ENCODE measurements at regions not wholly inside any gene's neighbourhood (a gene's known extent, or its start where the extent isn't known, plus 50 kb on each side); places are given as distances from the start of the nearest gene placed in this dataset.

GRCh38 chr3:61347981-61348380 lies 96.7 kb upstream of the FHIT start:
- TF ChIP-seq POU2F2 (IDR thresholded peaks at IDR 0.05; ENCODE audit: low read depth, low read length): no peak
- TF ChIP-seq SPI1 (IDR thresholded peaks at IDR 0.05; ENCODE audit: low read depth, low read length): no peak
- no peak for TF ChIP-seq POLR2A (IDR thresholded peaks at IDR 0.05; ENCODE audit: low read depth, low read length)
- no peak for TF ChIP-seq TAF1 (IDR thresholded peaks at IDR 0.05; ENCODE audit: low read depth, low read length)
- no peak for TF ChIP-seq POLR2AphosphoS5 (IDR thresholded peaks at IDR 0.05; ENCODE audit: low read depth, low read length)
- TF ChIP-seq PAX5 (IDR thresholded peaks at IDR 0.05; ENCODE audit: insufficient read depth, low read length, severe bottlenecking): no peak
- DNase-seq (ENCODE audit: insufficient read length, low spot score) (no peak), FAIRE-seq (no peak)

DNA sequence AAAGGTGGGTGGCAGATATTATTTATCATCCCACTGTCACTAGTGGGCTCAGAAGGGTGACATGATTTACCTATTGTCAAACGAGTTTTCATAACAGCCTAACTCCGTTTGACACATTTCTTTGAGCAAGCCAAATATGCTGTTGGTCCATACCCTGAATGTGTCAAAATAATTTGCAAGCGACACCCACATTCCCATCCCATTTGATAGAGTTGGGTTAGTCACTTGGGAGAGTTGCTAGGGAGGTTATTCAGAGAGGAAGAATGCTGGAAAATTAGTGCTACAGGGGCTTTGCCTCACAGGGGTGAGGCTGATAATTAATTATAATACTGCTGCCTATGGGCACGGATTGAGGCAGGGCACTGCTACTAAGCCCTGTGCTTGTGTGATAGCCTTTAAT lies 98.5 kb upstream of the FHIT start:
- DNase-seq (ENCODE audit: insufficient read length, low spot score) (no peak), FAIRE-seq (no peak)
- no peak for TF ChIP-seq TAF1 (IDR thresholded peaks at IDR 0.05; ENCODE audit: low read depth, low read length)
- TF ChIP-seq POLR2AphosphoS5 (IDR thresholded peaks at IDR 0.05; ENCODE audit: low read depth, low read length): no peak
- TF ChIP-seq POLR2A (IDR thresholded peaks at IDR 0.05; ENCODE audit: low read depth, low read length): no peak
- TF ChIP-seq POU2F2 (IDR thresholded peaks at IDR 0.05; ENCODE audit: low read depth, low read length): no peak
- no peak for TF ChIP-seq SPI1 (IDR thresholded peaks at IDR 0.05; ENCODE audit: low read depth, low read length)
- TF ChIP-seq PAX5 (IDR thresholded peaks at IDR 0.05; ENCODE audit: insufficient read depth, low read length, severe bottlenecking): no peak

DNA sequence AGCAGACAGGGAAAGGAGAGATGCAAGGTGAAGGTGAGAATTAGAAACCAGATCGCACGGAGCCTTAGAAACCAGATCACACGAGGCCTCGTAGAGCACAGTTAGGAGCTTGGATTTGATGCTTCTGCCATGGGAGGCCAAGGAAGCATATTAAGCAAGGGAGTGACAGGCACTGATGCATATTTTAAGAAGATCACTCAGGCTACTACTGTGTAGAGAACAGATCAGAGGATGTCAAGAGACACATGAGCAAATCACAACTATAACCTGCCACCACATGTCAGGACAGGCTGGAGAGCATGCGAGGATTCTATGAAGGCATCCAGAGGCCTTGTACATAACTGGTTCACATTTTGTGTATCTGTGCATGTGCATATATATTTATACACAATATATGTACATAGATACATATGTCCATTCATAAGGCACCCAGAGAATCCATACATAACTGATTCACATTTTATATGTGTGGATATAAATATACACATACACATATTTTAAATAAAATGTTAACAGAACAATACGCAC lies 99.6 kb upstream of the FHIT start:
- DNase-seq (ENCODE audit: insufficient read length, low spot score) (no peak), FAIRE-seq (no peak)
- TF ChIP-seq TAF1 (IDR thresholded peaks at IDR 0.05; ENCODE audit: low read depth, low read length) (no peak), POU2F2 (IDR thresholded peaks at IDR 0.05; ENCODE audit: low read depth, low read length) (no peak), POLR2A (IDR thresholded peaks at IDR 0.05; ENCODE audit: low read depth, low read length) (no peak), PAX5 (IDR thresholded peaks at IDR 0.05; ENCODE audit: insufficient read depth, low read length, severe bottlenecking) (no peak), POLR2AphosphoS5 (IDR thresholded peaks at IDR 0.05; ENCODE audit: low read depth, low read length) (no peak), SPI1 (IDR thresholded peaks at IDR 0.05; ENCODE audit: low read depth, low read length) (no peak)

DNA sequence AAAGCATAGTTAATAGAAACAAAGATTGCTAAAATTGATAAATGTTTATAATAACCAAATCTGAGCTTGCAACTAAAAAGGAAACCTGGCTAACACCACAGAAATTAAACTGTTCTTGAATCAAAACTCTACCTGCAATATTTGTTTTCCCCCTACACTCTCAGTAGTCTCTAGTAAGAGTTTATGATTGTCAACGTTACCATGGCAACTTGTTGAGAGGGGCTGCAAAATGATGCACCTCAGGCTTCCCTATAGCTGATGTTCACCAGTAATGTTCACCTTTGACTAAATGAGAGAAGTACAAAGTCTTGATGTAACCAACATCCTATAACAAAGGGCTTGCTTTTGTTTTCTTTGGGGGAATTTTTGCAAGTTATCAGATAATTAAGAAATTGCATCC lies 101.1 kb upstream of the FHIT start:
- FAIRE-seq (no peak), DNase-seq (ENCODE audit: insufficient read length, low spot score) (no peak)
- no peak for TF ChIP-seq POLR2A (IDR thresholded peaks at IDR 0.05; ENCODE audit: low read depth, low read length)
- no peak for TF ChIP-seq PAX5 (IDR thresholded peaks at IDR 0.05; ENCODE audit: insufficient read depth, low read length, severe bottlenecking)
- no peak for TF ChIP-seq POLR2AphosphoS5 (IDR thresholded peaks at IDR 0.05; ENCODE audit: low read depth, low read length)
- no peak for TF ChIP-seq SPI1 (IDR thresholded peaks at IDR 0.05; ENCODE audit: low read depth, low read length)
- TF ChIP-seq POU2F2 (IDR thresholded peaks at IDR 0.05; ENCODE audit: low read depth, low read length): no peak

DNA sequence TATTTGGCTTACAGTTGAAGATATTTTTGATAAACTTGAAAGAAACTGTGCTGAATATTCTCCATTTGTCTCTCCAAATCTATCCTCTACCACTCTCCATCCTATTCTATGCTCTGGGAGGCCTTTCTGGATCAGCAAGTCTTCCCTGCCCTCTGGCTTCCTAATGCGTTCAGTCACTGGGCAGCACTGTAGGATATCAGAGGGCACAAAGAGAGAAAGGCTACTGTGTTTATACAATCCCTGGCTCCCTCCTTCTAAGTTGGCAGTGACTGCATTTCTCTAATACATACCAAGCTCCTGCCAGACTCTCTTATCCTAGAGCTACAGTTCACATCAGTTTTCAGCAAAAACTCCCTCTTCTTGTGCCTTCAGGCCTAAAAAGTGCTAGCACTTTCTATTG lies 102.1 kb upstream of the FHIT start:
- no peak for FAIRE-seq
- no peak for DNase-seq (ENCODE audit: insufficient read length, low spot score)
- TF ChIP-seq POU2F2 (IDR thresholded peaks at IDR 0.05; ENCODE audit: low read depth, low read length): no peak
- TF ChIP-seq TAF1 (IDR thresholded peaks at IDR 0.05; ENCODE audit: low read depth, low read length): no peak
- TF ChIP-seq POLR2AphosphoS5 (IDR thresholded peaks at IDR 0.05; ENCODE audit: low read depth, low read length): no peak
- no peak for TF ChIP-seq SPI1 (IDR thresholded peaks at IDR 0.05; ENCODE audit: low read depth, low read length)
- no peak for TF ChIP-seq PAX5 (IDR thresholded peaks at IDR 0.05; ENCODE audit: insufficient read depth, low read length, severe bottlenecking)
- no peak for TF ChIP-seq POLR2A (IDR thresholded peaks at IDR 0.05; ENCODE audit: low read depth, low read length)

DNA sequence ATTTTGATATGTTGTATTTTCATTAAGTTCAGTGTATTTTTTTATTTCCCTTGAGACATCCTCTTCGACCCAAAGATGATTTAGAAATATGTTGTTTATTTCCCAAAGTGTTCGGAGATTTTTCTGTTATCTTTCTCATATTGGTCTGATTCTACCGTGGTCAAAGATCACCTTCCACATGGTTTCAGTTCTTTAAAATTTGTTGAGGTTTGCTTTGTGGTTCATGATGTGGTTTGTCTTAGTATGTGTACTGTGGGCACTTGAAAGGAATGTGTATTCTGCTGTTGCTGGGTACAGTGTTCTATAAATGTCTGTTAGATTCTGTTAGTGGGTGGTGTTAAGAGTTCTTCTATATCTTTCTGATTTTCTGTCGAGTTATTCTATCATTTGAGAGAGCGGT lies 103.4 kb upstream of the FHIT start:
- DNase-seq (ENCODE audit: insufficient read length, low spot score): no peak
- FAIRE-seq: no peak

GRCh38 chr3:61356685-61357084 lies 105.4 kb upstream of the FHIT start:
- TF ChIP-seq PAX5 (IDR thresholded peaks at IDR 0.05; ENCODE audit: insufficient read depth, low read length, severe bottlenecking): no peak
- TF ChIP-seq SPI1 (IDR thresholded peaks at IDR 0.05; ENCODE audit: low read depth, low read length): no peak
- TF ChIP-seq POLR2A (IDR thresholded peaks at IDR 0.05; ENCODE audit: low read depth, low read length): no peak
- TF ChIP-seq POLR2AphosphoS5 (IDR thresholded peaks at IDR 0.05; ENCODE audit: low read depth, low read length): no peak
- TF ChIP-seq POU2F2 (IDR thresholded peaks at IDR 0.05; ENCODE audit: low read depth, low read length): no peak
- TF ChIP-seq TAF1 (IDR thresholded peaks at IDR 0.05; ENCODE audit: low read depth, low read length): no peak
- FAIRE-seq: no peak

More for the DNA sequence above, 103.4 kb upstream of the FHIT start:
- TF ChIP-seq POLR2AphosphoS5 (IDR thresholded peaks at IDR 0.05; ENCODE audit: low read depth, low read length) (no peak), SPI1 (IDR thresholded peaks at IDR 0.05; ENCODE audit: low read depth, low read length) (peak; percentile 92)

DNA sequence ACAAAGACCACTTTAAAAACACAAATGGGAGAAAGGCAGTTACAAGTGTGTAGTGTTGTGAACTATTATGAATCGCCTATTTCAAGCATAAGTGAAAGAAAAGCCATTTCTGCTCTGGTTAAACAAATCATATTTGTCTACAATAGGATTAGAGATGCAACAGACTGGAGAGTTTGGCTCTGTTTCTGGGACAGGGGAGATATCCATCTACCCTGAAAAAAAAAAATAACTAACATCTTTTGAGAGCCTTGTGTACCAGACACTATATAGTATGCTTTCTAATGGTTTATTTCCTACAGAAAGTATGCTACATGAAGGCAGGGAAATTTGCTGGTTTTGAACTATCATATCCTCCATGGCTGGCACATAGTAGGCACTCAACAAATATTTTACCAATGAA lies 106.7 kb upstream of the FHIT start:
- DNase-seq (ENCODE audit: insufficient read length, low spot score) (no peak), FAIRE-seq (peak; percentile 69)
- TF ChIP-seq POLR2A (IDR thresholded peaks at IDR 0.05; ENCODE audit: low read depth, low read length): no peak
- no peak for TF ChIP-seq TAF1 (IDR thresholded peaks at IDR 0.05; ENCODE audit: low read depth, low read length)
- no peak for TF ChIP-seq POLR2AphosphoS5 (IDR thresholded peaks at IDR 0.05; ENCODE audit: low read depth, low read length)
- no peak for TF ChIP-seq PAX5 (IDR thresholded peaks at IDR 0.05; ENCODE audit: insufficient read depth, low read length, severe bottlenecking)

More at GRCh38 chr3:61356685-61357084, 105.4 kb upstream of the FHIT start:
- DNase-seq (ENCODE audit: insufficient read length, low spot score): no peak

- peak; percentile 92 for FAIRE-seq
- DNase-seq (ENCODE audit: insufficient read length, low spot score): peak; percentile 17
- peak; percentile 77; the same call in 1 of the 2 replicates for TF ChIP-seq POU2F2 (IDR thresholded peaks at IDR 0.05; ENCODE audit: low read depth, low read length)
- TF ChIP-seq POLR2AphosphoS5 (IDR thresholded peaks at IDR 0.05; ENCODE audit: low read depth, low read length): no peak
- peak; percentile 100 for TF ChIP-seq SPI1 (IDR thresholded peaks at IDR 0.05; ENCODE audit: low read depth, low read length)
Observed at GRCh38 chr3:61358364-61358763, 107.1 kb upstream of the FHIT start.

DNA sequence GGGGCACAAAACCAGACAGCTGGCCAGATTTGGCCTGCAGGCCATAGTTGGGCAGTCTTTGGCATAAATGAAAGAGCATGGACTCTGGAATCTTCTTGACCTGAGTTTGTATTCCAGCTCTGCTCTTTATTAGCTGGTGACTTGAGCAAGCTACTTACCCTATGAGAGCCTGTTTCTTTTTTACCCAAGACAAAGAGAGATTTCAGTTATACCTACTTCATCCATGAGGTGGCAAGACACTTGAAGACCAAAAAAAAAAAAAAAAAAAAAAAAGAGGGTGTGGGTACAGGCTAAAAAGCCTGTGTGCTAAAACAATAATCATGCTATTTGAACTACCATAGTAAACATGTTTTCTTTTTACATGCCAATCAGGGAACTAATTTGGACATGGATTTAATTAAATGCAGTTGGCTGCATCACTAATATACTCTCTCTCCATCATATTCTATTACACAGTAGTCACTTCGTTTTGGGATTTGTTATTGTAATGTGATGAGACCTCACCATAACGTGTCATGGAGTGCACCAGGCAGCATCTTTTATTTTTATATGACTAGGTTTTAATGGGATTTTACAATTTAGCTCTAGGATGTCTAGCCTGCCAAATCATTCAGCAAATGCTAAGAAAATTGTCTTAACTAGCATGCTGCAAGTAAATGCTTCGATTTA lies 109.2 kb upstream of the FHIT start:
- DNase-seq (ENCODE audit: insufficient read length, low spot score): no peak
- peak; percentile 56 for FAIRE-seq
- TF ChIP-seq POU2F2 (IDR thresholded peaks at IDR 0.05; ENCODE audit: low read depth, low read length) (no peak), SPI1 (IDR thresholded peaks at IDR 0.05; ENCODE audit: low read depth, low read length) (no peak), PAX5 (IDR thresholded peaks at IDR 0.05; ENCODE audit: insufficient read depth, low read length, severe bottlenecking) (no peak), TAF1 (IDR thresholded peaks at IDR 0.05; ENCODE audit: low read depth, low read length) (no peak), POLR2AphosphoS5 (IDR thresholded peaks at IDR 0.05; ENCODE audit: low read depth, low read length) (no peak), POLR2A (IDR thresholded peaks at IDR 0.05; ENCODE audit: low read depth, low read length) (no peak)

Measured in GM12891 (cell line).